Epithelial cell of proximal tubule (primary cell): ENCODE measurements at regions not wholly inside any gene's neighbourhood (a gene's known extent, or its start where the extent isn't known, plus 50 kb on each side); places are given as distances from the start of the nearest gene placed in this dataset.

Source experiments
- DNase-seq: peaks from one replicate; pipeline ENCODE4 v3.0.0-alpha.2; 2011; ENCODE audit warnings: low read depth
- H3K4me3 ChIP-seq: 2 replicates; pipeline ENCODE4 v1.5.1; 2011; ENCODE audit warnings: low read depth, mild to moderate bottlenecking, low read length
- TF ChIP-seq, protein P1 (sequence below): conservative IDR thresholded peaks from 2 replicates; pipeline ENCODE4 v1.5.1; 2012; ENCODE audit warnings: low read depth, mild to moderate bottlenecking, low read length

DNA sequence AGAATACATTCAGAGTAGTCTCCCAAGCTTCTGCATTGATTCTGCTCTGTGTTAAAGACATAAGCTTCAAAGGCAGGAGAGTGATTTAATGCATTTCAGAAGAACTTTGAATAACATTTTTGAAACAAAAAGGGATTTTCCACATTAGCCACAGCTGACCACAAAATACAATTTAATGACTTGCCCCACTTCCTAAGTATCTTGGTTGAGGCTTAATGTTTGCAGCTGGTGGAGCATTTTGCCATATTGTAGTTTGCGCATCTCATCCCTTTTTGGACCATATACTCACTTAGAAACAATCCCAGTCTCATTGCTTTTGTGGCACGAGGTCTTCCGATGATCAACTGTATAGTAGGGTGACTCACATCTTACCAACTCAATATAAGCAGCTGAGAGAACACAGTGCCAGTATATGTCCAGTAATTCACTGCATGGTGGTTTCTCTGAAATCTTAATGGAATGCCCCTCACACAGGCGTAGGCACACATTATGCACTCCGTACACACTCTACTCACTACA is 455.8 kb upstream of the PTGER4 start:
- DNase-seq = no peak
- TF ChIP-seq, protein P1, sequence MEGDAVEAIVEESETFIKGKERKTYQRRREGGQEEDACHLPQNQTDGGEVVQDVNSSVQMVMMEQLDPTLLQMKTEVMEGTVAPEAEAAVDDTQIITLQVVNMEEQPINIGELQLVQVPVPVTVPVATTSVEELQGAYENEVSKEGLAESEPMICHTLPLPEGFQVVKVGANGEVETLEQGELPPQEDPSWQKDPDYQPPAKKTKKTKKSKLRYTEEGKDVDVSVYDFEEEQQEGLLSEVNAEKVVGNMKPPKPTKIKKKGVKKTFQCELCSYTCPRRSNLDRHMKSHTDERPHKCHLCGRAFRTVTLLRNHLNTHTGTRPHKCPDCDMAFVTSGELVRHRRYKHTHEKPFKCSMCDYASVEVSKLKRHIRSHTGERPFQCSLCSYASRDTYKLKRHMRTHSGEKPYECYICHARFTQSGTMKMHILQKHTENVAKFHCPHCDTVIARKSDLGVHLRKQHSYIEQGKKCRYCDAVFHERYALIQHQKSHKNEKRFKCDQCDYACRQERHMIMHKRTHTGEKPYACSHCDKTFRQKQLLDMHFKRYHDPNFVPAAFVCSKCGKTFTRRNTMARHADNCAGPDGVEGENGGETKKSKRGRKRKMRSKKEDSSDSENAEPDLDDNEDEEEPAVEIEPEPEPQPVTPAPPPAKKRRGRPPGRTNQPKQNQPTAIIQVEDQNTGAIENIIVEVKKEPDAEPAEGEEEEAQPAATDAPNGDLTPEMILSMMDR = no peak

DNA sequence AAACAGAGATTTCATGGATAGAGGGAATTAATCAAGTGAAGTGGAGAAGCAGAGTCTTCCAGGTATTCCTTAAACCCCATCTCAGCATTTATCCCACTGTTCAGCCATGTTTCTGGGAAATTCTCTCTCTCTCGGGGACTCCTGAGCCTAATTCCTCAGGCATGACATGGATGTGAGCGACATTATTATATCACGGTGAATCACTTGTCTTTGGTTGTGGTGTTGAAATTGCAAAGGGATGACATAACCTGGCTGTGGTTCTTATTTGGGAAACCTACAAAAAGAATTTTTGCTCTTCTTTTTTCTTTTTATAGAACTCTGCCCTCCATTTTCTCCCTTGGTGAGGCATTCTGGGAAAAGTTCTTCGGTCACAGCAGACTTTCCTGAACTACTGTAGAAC is 457.9 kb upstream of the PTGER4 start:
- peak; percentile 40 for DNase-seq
- H3K4me3 ChIP-seq = no peak overlapping the region
- TF ChIP-seq, protein P1 = no peak

More for the DNA sequence above, 455.8 kb upstream of the PTGER4 start:
- H3K4me3 ChIP-seq = no peak overlapping the region

DNA sequence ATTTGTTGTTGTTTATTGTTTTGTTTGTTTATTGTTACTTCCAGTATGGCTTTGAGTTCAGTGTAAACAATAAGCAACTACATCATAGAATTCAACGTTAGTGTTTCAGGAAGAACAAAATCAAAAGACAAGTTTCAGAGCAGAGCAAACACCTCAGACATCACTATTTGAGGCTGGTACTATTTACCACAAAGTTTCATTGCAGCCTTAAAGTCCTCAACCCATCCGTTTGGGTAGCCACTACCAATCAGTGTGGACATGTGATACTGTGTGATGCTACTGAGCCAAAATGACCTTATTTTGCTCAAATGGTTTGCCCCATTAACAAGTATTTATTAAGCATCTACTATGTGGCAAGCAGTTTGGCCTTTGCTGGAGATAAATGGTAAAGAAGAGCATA is 458.5 kb upstream of the PTGER4 start:
- no peak for DNase-seq
- TF ChIP-seq, protein P1 = no peak
- no peak overlapping the region for H3K4me3 ChIP-seq

DNA sequence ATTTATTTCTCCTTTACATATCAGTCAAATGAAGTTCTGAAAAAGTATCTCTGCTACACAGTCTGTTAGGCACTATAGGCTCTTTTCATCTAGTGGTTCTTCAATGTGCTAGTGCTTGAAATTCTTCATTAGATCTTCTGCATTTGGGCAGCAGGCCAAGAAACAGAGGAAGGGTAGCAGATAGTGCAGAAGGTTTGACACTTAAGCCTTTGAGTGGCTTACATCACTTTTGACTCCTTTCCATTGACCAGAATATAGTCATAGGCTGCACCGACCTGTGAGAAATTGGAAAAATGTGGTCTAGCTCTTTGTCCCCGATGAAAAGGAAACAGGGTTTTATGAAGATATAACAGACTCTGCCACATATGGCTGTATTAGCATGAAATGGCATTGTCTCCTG is 459.5 kb upstream of the PTGER4 start:
- no peak overlapping the region for H3K4me3 ChIP-seq
- TF ChIP-seq, protein P1 = no peak
- DNase-seq = no peak

DNA sequence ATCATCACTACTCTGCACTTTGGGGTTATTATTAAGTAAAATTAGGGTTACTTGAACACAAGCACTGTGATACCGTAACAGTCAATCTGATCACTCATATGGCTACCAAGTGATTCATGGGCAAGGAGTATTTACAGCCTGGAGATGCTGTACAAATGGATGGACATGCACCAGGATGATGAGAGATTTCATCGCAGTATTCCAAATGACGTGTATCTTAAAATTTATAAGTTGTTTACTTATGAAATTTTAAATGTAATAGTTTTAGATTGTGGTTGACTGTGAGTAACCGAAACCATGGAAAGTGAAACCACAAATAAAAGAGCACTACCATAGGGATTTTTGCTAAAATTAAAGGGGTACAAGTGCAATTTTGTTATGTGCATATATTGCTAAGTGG is 462.2 kb upstream of the PTGER4 start:
- H3K4me3 ChIP-seq = no peak overlapping the region
- TF ChIP-seq, protein P1 = no peak
- DNase-seq = no peak

DNA sequence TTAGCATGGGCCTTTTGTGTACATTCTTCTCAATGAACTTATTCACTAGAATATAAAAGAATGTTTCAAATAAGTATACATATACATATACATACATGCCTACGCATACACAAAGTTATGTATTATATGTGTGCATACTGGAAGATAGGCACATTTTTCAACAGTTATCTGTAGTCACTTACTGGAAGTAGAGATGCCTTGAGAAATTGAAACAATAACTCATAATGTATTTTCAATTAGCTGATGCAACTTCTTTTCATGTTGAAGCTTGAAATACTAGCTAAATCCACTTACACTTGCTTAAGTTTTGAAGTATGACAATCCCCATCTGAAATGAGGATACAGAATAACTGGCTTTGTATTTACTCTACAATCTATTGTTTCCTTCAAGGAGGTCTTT is 469.0 kb upstream of the PTGER4 start:
- no peak for DNase-seq
- H3K4me3 ChIP-seq = no peak overlapping the region
- TF ChIP-seq, protein P1 = no peak

DNA sequence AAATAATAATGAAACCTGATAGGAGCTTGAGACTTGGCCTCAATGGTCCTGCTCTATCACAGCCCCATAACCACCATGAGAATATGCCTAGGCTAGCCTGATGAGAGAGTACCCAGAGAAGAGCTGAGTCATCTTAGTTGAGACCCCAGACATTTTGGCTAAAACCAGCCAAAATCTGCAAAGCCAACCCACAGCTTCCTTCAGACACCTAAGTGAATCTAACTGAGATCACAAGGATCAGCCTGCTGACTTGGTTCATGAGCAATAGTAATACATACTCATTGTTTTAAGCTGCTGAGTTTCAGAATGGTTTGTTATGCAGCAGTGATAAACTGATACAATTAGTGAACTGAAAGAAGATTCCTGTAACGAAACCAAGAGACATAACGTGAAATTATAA is 473.7 kb upstream of the PTGER4 start:
- TF ChIP-seq, protein P1 = no peak
- DNase-seq = no peak
- no peak overlapping the region for H3K4me3 ChIP-seq
